K562 (cell line): ENCODE measurements at regions not wholly inside any gene's neighbourhood (a gene's known extent, or its start where the extent isn't known, plus 50 kb on each side); places are given as distances from the start of the nearest gene placed in this dataset.

Source experiments
- ATAC-seq: fragments of 200-7000 bp; cut with Tn5 transposase; 3 replicates; pipeline ENCODE4 v1.9.1; 2020; ENCODE audit warnings: moderate library complexity
- BruUV-seq: library from RNA; stranded (reverse); fragments of 400-500 nt; replicated peaks from 2 replicates; lab custom pipeline; 2021; lab: Mats Ljungman, UMichigan
- CTCF ChIA-PET: fragments of 300-600 bp; formaldehyde crosslinking; extraction: SDS; loops from one replicate; lab custom pipeline; 2021; ENCODE audit warnings: low intra/inter-chr PET ratio; lab: Yijun Ruan, JAX
- POLR2A ChIA-PET: fragments of 300-600, 350-650 bp; sonication (Branson Sonifier 250); formaldehyde crosslinking; extraction: SDS; loops from one replicate; lab custom pipeline; 2021; ENCODE audit warnings: antibody characterized with exemption, inconsistent platforms; lab: Yijun Ruan, JAX
- DNase-seq, 4 experiments: peaks; one replicate each; pipeline versions ENCODE4 v3.0.0 to v3.0.0-alpha.2; 2011 to 2018; ENCODE audit warnings: low spot score in 3 of 4, mixed read lengths in 3 of 4; ENCODE audit errors: extremely low read depth in 1 of 4
- FAIRE-seq: peaks from 2 replicates; lab custom pipeline; 2011; peaks lifted over from hg19 to GRCh38; lab: Jason Lieb, UNC
- H2AFZ ChIP-seq: 2 replicates; pipeline ENCODE4 v1.6.0; 2011; ENCODE audit warnings: low read depth, low read length, control low read depth, inconsistent platforms
- H3K27ac ChIP-seq: fragments of 200-600 bp; 3 replicates; pipeline ENCODE4 v1.8.0; 2011; ENCODE audit warnings: low read depth, mild to moderate bottlenecking, control low read depth, inconsistent platforms, low read length, moderate library complexity, mixed read lengths; ENCODE audit errors: extremely low read depth
- H3K27me3 ChIP-seq, 2 experiments: fragments of 300-600 bp in 1 of 2; 2 replicates in 1 of 2; 3 replicates in 1 of 2; pipeline versions ENCODE4 v1.6.0 to v1.8.0; 2011; ENCODE audit warnings: inconsistent platforms in 2 of 2, low read length in 2 of 2, mild to moderate bottlenecking in 1 of 2, mixed read lengths in 1 of 2, moderate library complexity in 1 of 2; ENCODE audit not compliant: control insufficient read depth in 2 of 2, insufficient read depth in 2 of 2
- H3K36me3 ChIP-seq: fragments of 300-600 bp; 3 replicates; pipeline ENCODE4 v1.8.0; 2011; ENCODE audit warnings: mild to moderate bottlenecking, low read length, inconsistent platforms; ENCODE audit not compliant: control insufficient read depth, insufficient read depth
- H3K4me1 ChIP-seq, 2 experiments: fragments of 200-600 bp in 1 of 2; replicated peaks in 1 of 2; 2 replicates in 1 of 2; 3 replicates in 1 of 2; pipeline versions ENCODE4 v1.5.1 to v1.8.0; 2011; ENCODE audit warnings: inconsistent platforms in 2 of 2, low read length in 2 of 2, mild to moderate bottlenecking in 1 of 2, mixed read lengths in 1 of 2, moderate library complexity in 1 of 2; ENCODE audit not compliant: control insufficient read depth in 2 of 2, insufficient read depth in 2 of 2
- H3K4me2 ChIP-seq: 2 replicates; pipeline ENCODE4 v1.6.1; 2011; ENCODE audit warnings: low read length, control low read depth, inconsistent platforms, mixed read lengths; ENCODE audit not compliant: insufficient read depth
- H3K4me3 ChIP-seq: fragments of 200-600 bp; sonication (generic), shearing (Covaris generic); 2 replicates; pipeline ENCODE4 v1.5.1; 2016; ENCODE audit warnings: control low read depth, inconsistent platforms
- H3K79me2 ChIP-seq: fragments of 200-600 bp; 3 replicates; pipeline ENCODE4 v1.8.0; 2011; ENCODE audit warnings: low read length, inconsistent platforms; ENCODE audit not compliant: control insufficient read depth, insufficient read depth
- H3K9ac ChIP-seq, 2 experiments: 2 replicates each; pipeline versions ENCODE4 v1.6.0 to v1.6.1; 2011; ENCODE audit warnings: low read depth in 2 of 2, low read length in 2 of 2, control low read depth in 1 of 2, inconsistent platforms in 1 of 2, mild to moderate bottlenecking in 1 of 2, mixed read lengths in 1 of 2; ENCODE audit not compliant: insufficient read depth in 1 of 2
- H3K9me1 ChIP-seq: one replicate; pipeline ENCODE4 v1.6.0; 2011; ENCODE audit warnings: inconsistent platforms, mild to moderate bottlenecking, low read length, moderate library complexity; ENCODE audit not compliant: control insufficient read depth, insufficient read depth
- H3K9me3 ChIP-seq: replicated peaks from 2 replicates; pipeline ENCODE4 v1.5.1; 2011; ENCODE audit warnings: low read depth, low read length, inconsistent platforms; ENCODE audit not compliant: control insufficient read depth, insufficient read depth
- H4K20me1 ChIP-seq: replicated peaks from 2 replicates; pipeline ENCODE4 v1.6.1; 2011; ENCODE audit warnings: low read length, inconsistent platforms, mixed read lengths; ENCODE audit not compliant: control insufficient read depth, insufficient read depth
- KLF1 ChIP-seq: fragments of 450-650 bp; IDR thresholded peaks from 2 replicates; pipeline ENCODE4 v1.6.1; 2016; ENCODE audit warnings: missing genetic modification characterization, missing compliant biosample characterization
- KLF6 ChIP-seq: fragments of 250-450 bp; sonication (Bioruptor Pico); IDR thresholded peaks from 2 replicates; pipeline ENCODE4 v1.4.0; 2020; ENCODE audit warnings: mild to moderate bottlenecking, moderate library complexity, borderline replicate concordance
- NCOA4 ChIP-seq: fragments of 450-650 bp; IDR thresholded peaks from 2 replicates; pipeline ENCODE4 v1.6.1; 2018; ENCODE audit warnings: mild to moderate bottlenecking; ENCODE audit not compliant: partially characterized antibody
- NFYB ChIP-seq: IDR thresholded peaks from 2 replicates; pipeline ENCODE4 v1.6.1; 2011; ENCODE audit warnings: mild to moderate bottlenecking, moderate library complexity; ENCODE audit not compliant: insufficient read length; ENCODE audit errors: extremely low read depth
- PHTF2 ChIP-seq: fragments of 250-450 bp; sonication (Bioruptor Pico); IDR thresholded peaks from 2 replicates; pipeline ENCODE4 v1.5.0; 2021; ENCODE audit warnings: mild to moderate bottlenecking
- PRPF4 ChIP-seq: fragments of 200-400 bp; formaldehyde crosslinking; IDR thresholded peaks from one replicate; pipeline ENCODE4 v1.6.1; 2017; ENCODE audit warnings: low read length, low read depth, mild to moderate bottlenecking; ENCODE audit not compliant: insufficient read depth, poor library complexity, severe bottlenecking
- SP1 ChIP-seq: sonication (generic); formaldehyde crosslinking; IDR thresholded peaks from 2 replicates; pipeline ENCODE4 v1.8.1; 2022; ENCODE audit warnings: mild to moderate bottlenecking, missing genetic modification reagents
- ZBTB1 ChIP-seq: sonication (generic); formaldehyde crosslinking; IDR thresholded peaks from 2 replicates; pipeline ENCODE4 v1.8.1; 2023; ENCODE audit warnings: missing genetic modification reagents, low read depth, mild to moderate bottlenecking, borderline replicate concordance
- ZFP30 ChIP-seq: fragments of 250-450 bp; sonication (Bioruptor Pico); IDR thresholded peaks from 2 replicates; pipeline ENCODE4 v1.8.0; 2022; ENCODE audit warnings: moderate library complexity, mild to moderate bottlenecking, inconsistent platforms, borderline replicate concordance
- ZNF316 ChIP-seq: fragments of 450-650 bp; IDR thresholded peaks from 2 replicates; pipeline ENCODE4 v1.6.1; 2016
- WGBS: fragments of 100-300 bp; shearing (Covaris generic); methylation state at CpG from one replicate; pipeline ENCODE4 v1.1.6; 2016; ENCODE audit warnings: low coverage, mixed read lengths; ENCODE audit not compliant: insufficient coverage; ENCODE audit errors: missing lambda C conversion rate; 5-methylcytosine and 5-hydroxymethylcytosine counted together
- in situ Hi-C: fragments of 300-500 bp; cut with MboI; formaldehyde crosslinking; loops from 4 replicates; pipeline ENCODE4 v1.15.0; 2018; ENCODE audit warnings: inconsistent platforms, mixed read lengths
- intact Hi-C: fragments of 100-400 bp; cut with micrococcal nuclease; formaldehyde crosslinking; loops from 2 replicates; pipeline ENCODE4 v1.14.2; 2022
- TF ChIP-seq, protein P1 (sequence below): fragments of 250-450 bp; sonication (Bioruptor Pico); IDR thresholded peaks from 2 replicates; pipeline ENCODE4 v1.4.0; 2020; ENCODE audit warnings: mild to moderate bottlenecking, moderate library complexity
- TF ChIP-seq, protein P2 (sequence below): sonication (generic); formaldehyde crosslinking; IDR thresholded peaks from 2 replicates; pipeline ENCODE4 v1.8.1; 2023; ENCODE audit warnings: mild to moderate bottlenecking, missing genetic modification reagents
- TF ChIP-seq, protein P3 (sequence below): IDR thresholded peaks from 2 replicates; pipeline ENCODE4 v1.6.1; 2011; ENCODE audit warnings: borderline replicate concordance, low read depth, mild to moderate bottlenecking, moderate library complexity, low read length; ENCODE audit not compliant: insufficient read depth, poor library complexity, severe bottlenecking

DNA sequence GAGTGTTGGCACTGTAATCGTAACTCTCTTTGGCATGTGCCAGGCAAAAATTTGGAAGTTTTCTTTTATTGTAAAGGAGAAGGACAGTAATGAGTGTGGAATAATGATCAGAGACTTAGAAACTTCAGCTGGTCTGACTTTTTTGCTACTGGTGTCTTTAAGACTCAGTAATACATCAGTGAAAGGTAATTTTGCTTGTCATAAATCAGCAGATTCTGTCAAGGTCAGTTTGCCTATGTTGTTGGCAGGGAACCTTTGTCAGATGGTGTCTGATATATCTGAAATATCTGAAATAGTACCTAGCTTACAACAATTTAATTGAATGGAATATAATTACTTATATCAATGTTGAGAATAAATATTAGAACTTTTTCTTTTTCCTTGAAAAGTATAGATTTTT is 516.9 kb downstream of the LRFN5 start:
- Histone ChIP-seq H3K9me3 (no peaks in the 10 kb centered on the region), H3K9ac (no peak overlapping the region), H4K20me1 (no peaks in the 10 kb centered on the region), H3K4me2 (no peak overlapping the region), H3K4me3 (no peak overlapping the region), H3K4me1 (no peaks in the 10 kb centered on the region), H3K79me2 (no peaks in the 10 kb centered on the region), H3K36me3 (no peaks in the 10 kb centered on the region), H2AFZ (no peak overlapping the region), H3K27me3 (no peaks in the 10 kb centered on the region), H3K27ac (no peak overlapping the region), H3K9me1 (no peaks in the 10 kb centered on the region)
- POLR2A ChIA-PET: no interaction called here
- DNase-seq (no peak), FAIRE-seq (no peak), ATAC-seq (no peak)
- CTCF ChIA-PET: no interaction called here
- TF ChIP-seq, protein P1, sequence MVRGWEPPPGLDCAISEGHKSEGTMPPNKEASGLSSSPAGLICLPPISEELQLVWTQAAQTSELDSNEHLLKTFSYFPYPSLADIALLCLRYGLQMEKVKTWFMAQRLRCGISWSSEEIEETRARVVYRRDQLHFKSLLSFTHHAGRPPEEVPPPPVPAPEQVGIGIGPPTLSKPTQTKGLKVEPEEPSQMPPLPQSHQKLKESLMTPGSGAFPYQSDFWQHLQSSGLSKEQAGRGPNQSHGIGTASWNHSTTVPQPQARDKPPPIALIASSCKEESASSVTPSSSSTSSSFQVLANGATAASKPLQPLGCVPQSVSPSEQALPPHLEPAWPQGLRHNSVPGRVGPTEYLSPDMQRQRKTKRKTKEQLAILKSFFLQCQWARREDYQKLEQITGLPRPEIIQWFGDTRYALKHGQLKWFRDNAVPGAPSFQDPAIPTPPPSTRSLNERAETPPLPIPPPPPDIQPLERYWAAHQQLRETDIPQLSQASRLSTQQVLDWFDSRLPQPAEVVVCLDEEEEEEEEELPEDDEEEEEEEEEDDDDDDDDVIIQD (CRISPR knock-in tag): no peak
- TF ChIP-seq, protein P2, sequence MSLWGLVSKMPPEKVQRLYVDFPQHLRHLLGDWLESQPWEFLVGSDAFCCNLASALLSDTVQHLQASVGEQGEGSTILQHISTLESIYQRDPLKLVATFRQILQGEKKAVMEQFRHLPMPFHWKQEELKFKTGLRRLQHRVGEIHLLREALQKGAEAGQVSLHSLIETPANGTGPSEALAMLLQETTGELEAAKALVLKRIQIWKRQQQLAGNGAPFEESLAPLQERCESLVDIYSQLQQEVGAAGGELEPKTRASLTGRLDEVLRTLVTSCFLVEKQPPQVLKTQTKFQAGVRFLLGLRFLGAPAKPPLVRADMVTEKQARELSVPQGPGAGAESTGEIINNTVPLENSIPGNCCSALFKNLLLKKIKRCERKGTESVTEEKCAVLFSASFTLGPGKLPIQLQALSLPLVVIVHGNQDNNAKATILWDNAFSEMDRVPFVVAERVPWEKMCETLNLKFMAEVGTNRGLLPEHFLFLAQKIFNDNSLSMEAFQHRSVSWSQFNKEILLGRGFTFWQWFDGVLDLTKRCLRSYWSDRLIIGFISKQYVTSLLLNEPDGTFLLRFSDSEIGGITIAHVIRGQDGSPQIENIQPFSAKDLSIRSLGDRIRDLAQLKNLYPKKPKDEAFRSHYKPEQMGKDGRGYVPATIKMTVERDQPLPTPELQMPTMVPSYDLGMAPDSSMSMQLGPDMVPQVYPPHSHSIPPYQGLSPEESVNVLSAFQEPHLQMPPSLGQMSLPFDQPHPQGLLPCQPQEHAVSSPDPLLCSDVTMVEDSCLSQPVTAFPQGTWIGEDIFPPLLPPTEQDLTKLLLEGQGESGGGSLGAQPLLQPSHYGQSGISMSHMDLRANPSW: no peak
- TF ChIP-seq KLF1 (tag): no peak
- TF ChIP-seq SP1 (CRISPR knock-in tag): no peak
- TF ChIP-seq ZNF316: no peak
- TF ChIP-seq, protein P3, sequence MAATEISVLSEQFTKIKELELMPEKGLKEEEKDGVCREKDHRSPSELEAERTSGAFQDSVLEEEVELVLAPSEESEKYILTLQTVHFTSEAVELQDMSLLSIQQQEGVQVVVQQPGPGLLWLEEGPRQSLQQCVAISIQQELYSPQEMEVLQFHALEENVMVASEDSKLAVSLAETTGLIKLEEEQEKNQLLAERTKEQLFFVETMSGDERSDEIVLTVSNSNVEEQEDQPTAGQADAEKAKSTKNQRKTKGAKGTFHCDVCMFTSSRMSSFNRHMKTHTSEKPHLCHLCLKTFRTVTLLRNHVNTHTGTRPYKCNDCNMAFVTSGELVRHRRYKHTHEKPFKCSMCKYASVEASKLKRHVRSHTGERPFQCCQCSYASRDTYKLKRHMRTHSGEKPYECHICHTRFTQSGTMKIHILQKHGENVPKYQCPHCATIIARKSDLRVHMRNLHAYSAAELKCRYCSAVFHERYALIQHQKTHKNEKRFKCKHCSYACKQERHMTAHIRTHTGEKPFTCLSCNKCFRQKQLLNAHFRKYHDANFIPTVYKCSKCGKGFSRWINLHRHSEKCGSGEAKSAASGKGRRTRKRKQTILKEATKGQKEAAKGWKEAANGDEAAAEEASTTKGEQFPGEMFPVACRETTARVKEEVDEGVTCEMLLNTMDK: no peak
- TF ChIP-seq PHTF2: no peak
- TF ChIP-seq ZFP30: no peak
- no peak for TF ChIP-seq NCOA4
- no peak for TF ChIP-seq KLF6
- TF ChIP-seq PRPF4: no peak
- TF ChIP-seq ZBTB1: no peak
- TF ChIP-seq NFYB: no peak
- intact Hi-C loops: no loop called here
- in situ Hi-C loops: no loop called here
- no TSS peak for BruUV-seq
- 8% methylated on average over 1 of the region's 1 CpG for WGBS
